Neutrophil (primary cell): ENCODE measurements at regions not wholly inside any gene's neighbourhood (a gene's known extent, or its start where the extent isn't known, plus 50 kb on each side); places are given as distances from the start of the nearest gene placed in this dataset.

Experiments
- H3K27ac ChIP-seq: fragments of 200-600 bp; sonication (generic); 2 replicates; pipeline ENCODE4 v1.5.1; 2016; ENCODE audit warnings: mild to moderate bottlenecking, moderate library complexity
- H3K27me3 ChIP-seq: fragments of 200-600 bp; sonication (generic); 2 replicates; pipeline ENCODE4 v1.6.0; 2016; ENCODE audit warnings: mild to moderate bottlenecking
- H3K36me3 ChIP-seq: fragments of 200-600 bp; sonication (generic); 2 replicates; pipeline ENCODE4 v1.5.1; 2017
- H3K4me1 ChIP-seq, 2 experiments: fragments of 200-600 bp in 1 of 2; sonication (generic) in 1 of 2; 1 replicate in 1 of 2; 2 replicates in 1 of 2; pipeline versions ENCODE4 v1.5.1 to v1.6.1; 2013 to 2016; ENCODE audit warnings: low read depth in 1 of 2, low read length in 1 of 2, mild to moderate bottlenecking in 1 of 2, moderate library complexity in 1 of 2; ENCODE audit not compliant: control insufficient read depth in 1 of 2, insufficient read depth in 1 of 2
- H3K4me3 ChIP-seq, 2 experiments: fragments of 200-600 bp in 1 of 2; sonication (generic) in 1 of 2; 1 replicate in 1 of 2; 2 replicates in 1 of 2; pipeline ENCODE4 v1.5.1; 2013 to 2016; ENCODE audit warnings: low read depth in 1 of 2, low read length in 1 of 2, mild to moderate bottlenecking in 1 of 2, moderate library complexity in 1 of 2
- H3K9me3 ChIP-seq: fragments of 200-600 bp; sonication (generic); 2 replicates; pipeline ENCODE4 v1.5.1; 2016
- TF ChIP-seq, protein P1 (sequence below): fragments of 200-600 bp; sonication (generic); IDR thresholded peaks from 2 replicates; pipeline ENCODE4 v1.5.1; 2016; ENCODE audit warnings: antibody characterized with exemption

DNA sequence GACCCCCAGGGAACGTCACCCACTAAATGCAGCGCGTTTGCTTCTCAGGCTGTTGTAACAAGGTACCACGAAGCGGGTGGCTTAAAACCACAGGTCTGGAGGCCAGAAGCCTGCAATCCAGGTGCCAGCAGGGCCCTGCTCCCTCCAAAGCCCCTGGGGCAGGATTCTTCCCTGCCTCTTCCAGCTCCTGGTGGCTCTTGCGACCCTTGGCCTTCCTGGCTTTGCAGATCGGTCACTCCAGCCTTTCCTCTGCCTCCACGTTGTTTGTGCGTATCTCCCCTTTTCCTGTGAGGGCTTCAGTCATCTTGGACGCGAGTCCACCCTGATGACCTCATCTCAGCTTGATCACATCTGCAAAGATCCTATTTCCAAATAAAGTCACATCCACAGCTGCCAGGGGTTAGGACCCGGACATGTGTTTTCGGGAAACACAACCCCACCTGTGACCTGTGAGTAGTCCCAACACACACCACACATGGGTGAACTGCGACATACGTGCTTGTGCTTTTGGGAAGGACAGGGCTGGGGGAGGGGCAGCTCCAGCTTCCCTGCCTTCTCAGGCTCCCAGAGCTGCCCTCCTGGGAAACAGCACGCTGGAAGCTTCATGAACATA, 114.5 kb upstream of the NCOR2 start:
- Histone ChIP-seq H3K9me3 (no peaks in the 10 kb centered on the region), H3K4me1 (no peaks in the 10 kb centered on the region), H3K4me3 (no peak overlapping the region), H3K27ac (no peak overlapping the region), H3K27me3 (peaks cover 30% of the 10 kb centered on the region), H3K36me3 (no peaks in the 10 kb centered on the region)
- TF ChIP-seq, protein P1, sequence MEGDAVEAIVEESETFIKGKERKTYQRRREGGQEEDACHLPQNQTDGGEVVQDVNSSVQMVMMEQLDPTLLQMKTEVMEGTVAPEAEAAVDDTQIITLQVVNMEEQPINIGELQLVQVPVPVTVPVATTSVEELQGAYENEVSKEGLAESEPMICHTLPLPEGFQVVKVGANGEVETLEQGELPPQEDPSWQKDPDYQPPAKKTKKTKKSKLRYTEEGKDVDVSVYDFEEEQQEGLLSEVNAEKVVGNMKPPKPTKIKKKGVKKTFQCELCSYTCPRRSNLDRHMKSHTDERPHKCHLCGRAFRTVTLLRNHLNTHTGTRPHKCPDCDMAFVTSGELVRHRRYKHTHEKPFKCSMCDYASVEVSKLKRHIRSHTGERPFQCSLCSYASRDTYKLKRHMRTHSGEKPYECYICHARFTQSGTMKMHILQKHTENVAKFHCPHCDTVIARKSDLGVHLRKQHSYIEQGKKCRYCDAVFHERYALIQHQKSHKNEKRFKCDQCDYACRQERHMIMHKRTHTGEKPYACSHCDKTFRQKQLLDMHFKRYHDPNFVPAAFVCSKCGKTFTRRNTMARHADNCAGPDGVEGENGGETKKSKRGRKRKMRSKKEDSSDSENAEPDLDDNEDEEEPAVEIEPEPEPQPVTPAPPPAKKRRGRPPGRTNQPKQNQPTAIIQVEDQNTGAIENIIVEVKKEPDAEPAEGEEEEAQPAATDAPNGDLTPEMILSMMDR, result no peak

DNA sequence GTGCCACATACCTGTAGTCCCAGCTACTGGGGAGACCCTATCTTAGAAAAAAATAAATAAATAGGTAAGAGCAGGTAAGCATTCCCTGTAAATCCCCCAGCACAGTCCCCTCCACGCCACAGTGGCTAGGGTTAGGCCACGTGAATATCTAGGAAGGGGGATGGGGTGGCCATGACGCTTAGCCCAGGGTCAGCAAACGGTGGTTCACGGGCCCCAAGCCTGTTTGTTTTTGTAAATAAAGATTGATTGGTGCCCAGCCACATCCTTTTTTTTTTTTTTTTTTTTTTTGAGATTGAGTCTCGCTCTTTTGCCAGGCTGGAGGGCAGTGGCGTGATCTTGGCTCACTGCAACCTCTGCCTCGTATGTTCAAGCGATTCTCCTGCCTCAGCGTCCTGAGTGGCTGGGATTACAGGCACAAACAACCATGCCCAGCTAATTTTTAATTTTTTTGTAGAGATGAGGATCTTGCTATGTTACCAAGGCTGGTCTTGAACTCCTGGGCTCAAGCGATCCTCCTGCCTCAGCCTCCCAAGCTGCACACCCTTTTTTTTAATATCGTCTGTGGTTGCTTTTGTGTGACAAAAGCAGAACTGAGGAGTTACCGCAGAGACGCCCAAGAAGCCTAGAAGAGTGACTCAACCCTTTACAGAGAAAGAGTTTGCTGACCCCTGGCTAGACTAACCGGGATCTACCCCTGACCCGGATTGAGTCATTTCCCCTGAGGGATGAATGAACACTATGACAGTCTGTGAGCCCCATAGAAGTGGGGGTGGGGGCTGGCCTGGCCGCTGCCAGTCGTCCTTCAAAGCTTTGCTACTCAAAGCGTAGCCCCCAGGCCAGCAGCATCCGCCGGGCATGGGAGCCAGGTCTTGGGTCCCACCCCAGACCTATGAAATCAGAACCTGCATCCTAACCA, 113.7 kb upstream of the NCOR2 start:
- no peaks in the 10 kb centered on the region for H3K36me3 ChIP-seq
- TF ChIP-seq, protein P1, result no peak
- H3K27me3 ChIP-seq, result peaks cover 23% of the 10 kb centered on the region
- H3K4me3 ChIP-seq, result no peak overlapping the region
- peaks cover 0 to 4% of the 10 kb centered on the region in 2 experiments for H3K4me1 ChIP-seq
- no peak overlapping the region for H3K27ac ChIP-seq
- H3K9me3 ChIP-seq, result no peaks in the 10 kb centered on the region

DNA sequence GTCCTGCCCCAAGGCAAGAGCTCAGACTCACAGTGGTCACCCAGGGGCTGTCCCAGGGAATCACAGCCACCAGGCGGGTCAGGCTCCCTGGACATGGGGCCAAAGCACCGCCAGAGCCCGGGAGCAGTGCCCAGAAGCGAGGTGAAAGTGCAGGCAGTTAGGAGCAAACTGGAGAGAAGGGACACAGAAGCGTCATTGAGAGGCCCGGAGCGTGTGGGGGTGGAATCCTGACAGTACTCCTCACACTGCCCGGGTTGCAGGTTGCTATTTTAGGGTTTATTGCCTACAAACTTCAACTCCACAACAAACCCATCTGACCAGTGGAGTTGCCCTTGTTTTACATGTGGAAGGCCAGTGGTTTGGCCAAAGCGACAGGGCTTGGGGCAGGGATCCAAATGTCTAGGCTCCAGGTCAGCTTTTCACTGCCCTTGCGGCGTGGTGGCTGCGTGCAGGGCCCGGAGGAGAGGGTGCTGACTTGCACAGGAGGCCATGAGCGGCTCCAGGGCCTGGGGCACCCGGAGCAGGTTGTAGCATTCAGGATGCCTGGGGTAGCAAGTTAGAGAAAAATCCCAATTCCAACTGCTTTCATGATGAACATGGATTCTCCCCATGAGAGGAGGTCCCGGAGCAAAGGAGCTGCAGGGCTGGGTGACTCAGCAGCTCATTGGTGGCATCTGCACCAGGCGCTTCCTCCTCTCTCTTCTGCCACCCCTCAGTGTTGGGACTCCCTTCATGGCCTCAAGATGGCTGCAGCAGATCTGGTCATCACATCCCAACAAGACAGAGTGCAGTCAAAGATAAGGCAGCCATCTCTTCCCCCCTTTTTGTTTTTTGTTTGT, 112.3 kb upstream of the NCOR2 start:
- H3K27me3 ChIP-seq, result peaks cover 11% of the 10 kb centered on the region

DNA sequence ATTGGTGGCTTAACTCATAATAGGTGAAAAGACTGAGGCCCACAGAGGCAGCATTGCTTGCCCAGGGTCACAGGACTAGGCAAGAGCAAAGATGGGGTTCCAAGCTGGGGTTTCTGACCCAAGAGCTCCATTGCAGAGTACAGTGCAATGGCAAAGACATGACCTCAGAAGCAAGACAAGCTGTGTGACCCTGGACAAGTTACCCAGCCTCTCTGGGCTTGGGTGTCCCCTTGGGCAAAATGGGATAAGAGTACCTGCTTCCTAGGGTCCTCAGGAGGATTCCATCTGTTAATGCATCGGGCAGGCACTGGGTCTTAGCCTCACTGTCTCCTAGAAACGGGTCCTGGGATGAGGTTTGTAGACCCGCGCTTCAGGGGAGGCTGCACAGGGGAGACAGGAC, 111.6 kb upstream of the NCOR2 start:
- TF ChIP-seq, protein P1, result no peak
- H3K27ac ChIP-seq, result no peak overlapping the region
- H3K4me3 ChIP-seq, result no peak overlapping the region
- H3K9me3 ChIP-seq, result no peaks in the 10 kb centered on the region
- peaks cover 11% of the 10 kb centered on the region for H3K27me3 ChIP-seq
- H3K36me3 ChIP-seq, result no peaks in the 10 kb centered on the region
- H3K4me1 ChIP-seq, result peaks cover 0 to 7% of the 10 kb centered on the region in 2 experiments

More for the DNA sequence above, 112.3 kb upstream of the NCOR2 start:
- H3K27ac ChIP-seq, result no peak overlapping the region
- no peaks in the 10 kb centered on the region for H3K9me3 ChIP-seq
- TF ChIP-seq, protein P1, result no peak
- no peak overlapping the region for H3K4me3 ChIP-seq
- H3K36me3 ChIP-seq, result no peaks in the 10 kb centered on the region
- peaks cover 0 to 7% of the 10 kb centered on the region in 2 experiments for H3K4me1 ChIP-seq

DNA sequence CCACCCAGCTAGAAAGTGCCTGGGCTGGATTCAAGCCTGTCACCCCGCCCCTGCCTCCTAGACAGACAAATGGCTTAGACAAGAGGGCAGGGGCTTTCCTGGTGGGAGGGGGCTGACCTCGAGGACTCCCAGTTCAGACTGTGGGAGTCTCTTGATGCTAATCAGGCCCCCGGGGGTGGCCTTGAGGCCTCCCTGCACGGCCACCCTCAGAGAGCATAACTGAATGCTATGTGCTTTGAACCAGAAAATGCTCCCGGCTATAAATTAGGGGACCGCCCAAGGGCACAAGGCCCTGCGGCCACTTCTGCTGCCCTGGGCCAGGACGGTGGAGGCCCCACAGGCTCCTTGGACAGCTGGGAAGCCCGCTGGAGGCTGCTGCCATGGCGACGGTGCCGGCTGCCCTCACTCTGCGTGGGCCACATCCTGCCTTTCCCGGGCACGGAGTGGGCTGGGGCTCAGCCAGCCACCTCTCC, 111.0 kb upstream of the NCOR2 start:
- Histone ChIP-seq H3K9me3 (no peaks in the 10 kb centered on the region), H3K27ac (no peak overlapping the region), H3K4me3 (no peak overlapping the region), H3K27me3 (peaks cover 11% of the 10 kb centered on the region), H3K4me1 (peaks cover 0 to 7% of the 10 kb centered on the region in 2 experiments), H3K36me3 (no peaks in the 10 kb centered on the region)
- TF ChIP-seq, protein P1, result no peak
